ENCODE measurements at regions not wholly inside any gene's neighbourhood (a gene's known extent, or its start where the extent isn't known, plus 50 kb on each side); places are given as distances from the start of the nearest gene placed in this dataset.

DNA sequence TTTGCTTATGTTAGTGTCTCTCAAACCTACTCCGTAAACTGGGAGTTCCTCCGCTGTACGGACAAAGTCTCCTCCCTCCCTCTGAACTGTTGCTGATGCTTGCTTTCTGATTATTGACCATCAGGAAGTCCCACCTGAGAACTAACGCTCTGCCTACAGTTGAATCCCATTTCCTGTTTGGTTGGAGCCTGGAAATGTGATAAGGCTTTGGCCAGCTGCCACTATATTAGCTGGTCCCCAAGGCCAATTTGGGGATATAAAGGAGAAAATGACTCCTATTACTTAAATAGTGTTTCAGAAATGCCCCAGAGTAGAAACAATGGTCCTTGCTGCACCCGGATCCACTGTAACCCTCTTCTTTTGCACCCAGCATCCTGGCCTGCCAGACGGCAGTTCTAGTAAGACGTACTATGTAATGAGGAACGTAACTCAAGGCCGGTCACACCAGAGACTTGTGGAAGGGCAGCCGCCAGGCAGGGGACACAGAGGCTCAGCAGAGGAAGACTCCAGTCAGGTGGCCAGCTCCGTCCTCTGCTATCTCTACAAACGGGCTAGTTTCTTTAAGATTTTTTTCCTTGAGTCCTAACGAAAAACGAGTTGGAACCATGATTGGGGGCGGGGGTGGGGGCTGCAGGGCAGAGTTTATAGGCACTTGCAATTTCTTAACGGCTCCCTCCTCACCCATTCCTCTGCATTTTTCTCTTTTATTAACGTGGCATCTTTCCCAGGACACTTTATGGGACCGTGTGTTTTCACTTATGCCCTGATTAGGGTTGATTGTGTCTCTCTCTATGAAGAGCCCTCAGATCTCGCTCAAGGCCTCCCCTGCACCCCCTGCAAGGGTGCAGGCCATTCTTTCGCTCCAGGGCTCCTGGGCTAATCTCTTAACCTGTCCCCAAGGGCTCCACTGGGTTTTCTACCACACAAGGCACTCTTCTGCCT, 72.8 kb upstream of the CDON start:
- TF ChIP-seq, protein P1, sequence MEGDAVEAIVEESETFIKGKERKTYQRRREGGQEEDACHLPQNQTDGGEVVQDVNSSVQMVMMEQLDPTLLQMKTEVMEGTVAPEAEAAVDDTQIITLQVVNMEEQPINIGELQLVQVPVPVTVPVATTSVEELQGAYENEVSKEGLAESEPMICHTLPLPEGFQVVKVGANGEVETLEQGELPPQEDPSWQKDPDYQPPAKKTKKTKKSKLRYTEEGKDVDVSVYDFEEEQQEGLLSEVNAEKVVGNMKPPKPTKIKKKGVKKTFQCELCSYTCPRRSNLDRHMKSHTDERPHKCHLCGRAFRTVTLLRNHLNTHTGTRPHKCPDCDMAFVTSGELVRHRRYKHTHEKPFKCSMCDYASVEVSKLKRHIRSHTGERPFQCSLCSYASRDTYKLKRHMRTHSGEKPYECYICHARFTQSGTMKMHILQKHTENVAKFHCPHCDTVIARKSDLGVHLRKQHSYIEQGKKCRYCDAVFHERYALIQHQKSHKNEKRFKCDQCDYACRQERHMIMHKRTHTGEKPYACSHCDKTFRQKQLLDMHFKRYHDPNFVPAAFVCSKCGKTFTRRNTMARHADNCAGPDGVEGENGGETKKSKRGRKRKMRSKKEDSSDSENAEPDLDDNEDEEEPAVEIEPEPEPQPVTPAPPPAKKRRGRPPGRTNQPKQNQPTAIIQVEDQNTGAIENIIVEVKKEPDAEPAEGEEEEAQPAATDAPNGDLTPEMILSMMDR (IDR thresholded peaks at IDR 0.05; ENCODE audit: extremely low read depth in 1 of 2, insufficient read depth in 1 of 2, low read depth in 1 of 2, low read length in 2 of 2), result no peak
- TF ChIP-seq FOS (IDR thresholded peaks at IDR 0.05; ENCODE audit: borderline replicate concordance, insufficient read depth, low read length) (no peak), MYC (IDR thresholded peaks at IDR 0.05; ENCODE audit: low read depth, low read length) (no peak), EZH2 (IDR thresholded peaks at IDR 0.05; ENCODE audit: borderline replicate concordance, low read depth, low read length, severe bottlenecking) (no peak), POLR2A (IDR thresholded peaks at IDR 0.05; ENCODE audit: low read depth, low read length) (no peak), POLR2AphosphoS5 (IDR thresholded peaks at IDR 0.05; ENCODE audit: insufficient read depth, low read depth, low read length) (no peak), JUN (IDR thresholded peaks at IDR 0.05; ENCODE audit: borderline replicate concordance, insufficient read depth, insufficient read length, low read depth) (no peak), GATA2 (IDR thresholded peaks at IDR 0.05; ENCODE audit: insufficient read depth, insufficient read length, low read depth, low read length) (no peak)
- TF ChIP-seq, protein P2, sequence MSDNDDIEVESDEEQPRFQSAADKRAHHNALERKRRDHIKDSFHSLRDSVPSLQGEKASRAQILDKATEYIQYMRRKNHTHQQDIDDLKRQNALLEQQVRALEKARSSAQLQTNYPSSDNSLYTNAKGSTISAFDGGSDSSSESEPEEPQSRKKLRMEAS (IDR thresholded peaks at IDR 0.05; ENCODE audit: insufficient read depth, insufficient read length), result no peak
